GM19397 (cell line): ENCODE measurements at regions not wholly inside any gene's neighbourhood (a gene's known extent, or its start where the extent isn't known, plus 50 kb on each side); places are given as distances from the start of the nearest gene placed in this dataset.
"Not testable (repeated sequence)": the region's sequence is repeated elsewhere in the genome, so short reads cannot be mapped to it uniquely, and the experiment has no call there.

ENCODE experiments used
- ATAC-seq: cut with Tn5 transposase; IDR thresholded peaks from one replicate; pipeline ENCODE4 v1.9.1; 2021; ENCODE audit warnings: mild to moderate bottlenecking, moderate library complexity; ENCODE audit not compliant: unreplicated experiment

DNA sequence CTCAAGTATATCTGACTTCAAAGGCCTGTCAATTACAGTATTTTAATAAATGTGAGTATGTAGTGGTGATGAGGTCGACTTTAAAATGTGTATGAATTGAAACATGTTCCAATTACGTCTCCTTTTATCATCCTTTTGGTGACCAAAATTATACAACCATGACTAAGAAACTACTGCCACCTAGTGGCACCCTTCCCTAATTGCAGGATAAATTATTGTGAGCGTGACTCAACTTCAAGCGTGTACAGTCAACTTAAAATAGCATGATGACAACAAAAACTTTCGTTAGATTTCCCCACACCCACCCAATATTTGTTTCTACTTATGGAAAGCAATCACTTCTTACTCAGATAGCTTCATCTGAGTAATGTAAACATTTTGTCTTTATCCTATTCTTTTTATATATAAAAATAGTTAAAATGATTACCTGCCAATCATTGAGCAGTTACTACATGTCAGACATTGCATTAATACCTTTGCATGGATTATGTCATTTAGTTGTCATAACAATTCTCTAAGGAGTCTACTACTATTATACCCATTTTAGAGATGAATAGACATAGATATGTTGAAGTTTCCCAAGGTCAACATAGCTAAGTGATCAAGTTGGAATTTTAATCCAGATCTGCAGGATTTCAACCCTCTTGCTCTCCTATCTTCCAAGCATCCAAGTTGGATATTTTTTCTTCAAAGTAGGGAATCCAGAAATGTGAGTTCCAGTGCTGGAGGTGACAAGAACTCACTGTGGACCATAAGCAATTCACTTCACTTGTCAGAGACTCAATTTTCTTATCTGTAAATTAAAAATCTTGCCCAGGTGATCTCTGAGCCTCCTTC lies 106.0 kb downstream of the MEX3B start:
- ATAC-seq = no peak

DNA sequence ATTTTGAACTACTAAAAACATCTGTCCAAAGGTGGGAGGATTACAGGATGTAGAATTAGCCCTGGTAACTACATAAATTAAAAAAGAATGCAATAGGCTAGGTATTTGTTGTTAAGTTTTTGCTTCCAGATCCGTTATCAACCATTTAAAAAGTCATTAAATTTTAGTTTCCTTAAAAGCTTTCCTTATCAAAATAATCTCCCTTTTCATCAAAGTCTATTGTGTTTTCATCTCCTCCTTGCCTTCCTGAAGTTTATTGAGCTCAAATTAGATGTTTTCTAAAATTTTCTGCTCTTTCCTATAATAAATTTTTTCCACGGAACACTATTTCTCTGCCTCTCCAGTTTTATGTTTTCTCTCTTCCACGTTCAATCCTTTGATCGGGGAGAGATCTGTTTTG lies 108.6 kb downstream of the MEX3B start:
- ATAC-seq = no peak

DNA sequence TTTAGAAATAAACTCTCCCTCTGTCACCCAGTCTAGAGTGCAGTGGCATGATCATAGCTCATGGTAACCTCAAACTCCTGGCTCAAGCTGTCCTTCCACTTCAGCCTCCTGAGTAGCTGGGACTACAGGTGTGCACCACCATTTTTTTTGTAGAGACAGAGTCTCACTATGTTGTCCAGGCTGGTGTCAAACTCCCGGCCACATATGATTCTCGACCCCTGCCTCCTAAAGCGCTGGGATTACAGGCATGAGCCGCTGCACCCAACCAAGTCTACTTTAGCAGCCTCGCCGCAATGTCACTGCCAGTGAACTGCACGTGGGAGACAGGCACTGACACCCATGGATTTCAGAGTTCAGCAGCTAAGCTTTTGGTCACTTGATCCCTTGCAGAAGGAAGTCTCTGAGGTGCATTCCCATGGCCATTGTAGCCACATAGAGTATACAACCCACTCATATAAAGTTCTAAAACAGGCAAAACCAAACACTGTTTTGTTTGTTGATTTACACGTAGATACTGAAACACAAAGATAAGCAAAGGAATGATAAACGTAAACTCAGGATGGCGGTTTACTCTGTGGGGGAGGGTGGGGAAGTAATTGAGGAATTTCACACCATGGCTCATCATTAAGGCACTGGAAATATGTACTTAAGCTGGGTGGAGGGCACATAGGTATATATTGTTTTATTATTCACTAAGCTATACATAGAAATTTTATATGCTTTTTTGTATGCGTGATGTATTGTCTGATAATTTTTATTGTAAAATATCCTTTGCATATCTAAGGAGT lies 115.0 kb downstream of the MEX3B start:
- no peak for ATAC-seq

DNA sequence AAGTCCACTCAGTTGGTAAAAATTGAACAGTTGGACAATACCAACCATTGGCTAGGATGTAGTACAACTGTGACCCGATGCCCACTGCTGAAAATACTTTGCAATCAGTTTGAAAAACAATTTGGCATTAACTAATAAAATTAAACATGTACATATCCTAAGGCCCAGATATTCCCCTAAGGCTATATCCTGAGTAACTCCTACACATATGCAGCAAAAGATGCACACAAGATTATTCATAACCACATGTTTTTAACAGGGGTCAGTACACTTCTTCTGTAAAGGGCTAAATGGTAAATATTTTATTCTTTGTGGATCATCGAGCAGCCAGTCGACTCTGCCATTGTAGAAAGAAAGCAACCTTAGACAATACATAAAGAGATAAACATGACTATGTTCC lies 116.3 kb downstream of the MEX3B start:
- no peak for ATAC-seq

DNA sequence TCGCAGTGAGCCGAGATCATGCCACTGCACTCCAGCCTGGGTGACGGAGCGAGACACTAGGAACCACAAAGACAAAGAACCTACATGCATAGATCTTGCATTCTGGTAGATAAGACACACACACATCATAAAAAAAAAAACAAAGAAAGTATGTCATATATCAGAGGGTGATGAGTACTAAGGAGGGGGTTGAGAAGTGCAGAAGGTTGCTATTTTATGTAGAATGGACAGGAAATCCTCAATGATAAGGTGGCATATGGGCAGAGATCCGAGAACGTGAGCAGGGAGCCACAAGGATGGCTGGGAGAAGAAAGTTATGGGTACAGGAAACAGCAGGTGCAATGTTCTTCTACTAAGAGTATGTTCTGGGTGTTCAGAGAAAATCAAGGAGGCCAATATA lies 118.8 kb downstream of the MEX3B start:
- ATAC-seq = no peak

DNA sequence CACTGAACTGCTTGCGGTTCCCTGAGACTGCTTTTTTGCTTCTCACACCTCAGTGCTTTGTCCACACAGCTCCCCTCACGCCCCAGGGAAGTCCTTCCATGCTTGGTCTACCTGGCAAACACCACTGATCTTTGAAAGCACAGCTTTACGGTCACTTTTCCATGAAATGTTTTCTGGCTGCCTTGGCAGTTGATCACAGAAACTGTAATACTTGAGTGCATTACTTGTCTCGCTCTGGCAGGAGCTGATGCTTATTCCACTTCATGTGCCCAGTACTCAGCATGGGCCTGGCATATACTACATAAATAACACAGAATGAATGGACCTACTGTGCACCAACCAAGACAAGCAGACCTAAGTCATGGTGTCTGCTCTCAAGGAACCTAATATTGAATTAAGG lies 121.1 kb downstream of the MEX3B start:
- ATAC-seq = no peak

DNA sequence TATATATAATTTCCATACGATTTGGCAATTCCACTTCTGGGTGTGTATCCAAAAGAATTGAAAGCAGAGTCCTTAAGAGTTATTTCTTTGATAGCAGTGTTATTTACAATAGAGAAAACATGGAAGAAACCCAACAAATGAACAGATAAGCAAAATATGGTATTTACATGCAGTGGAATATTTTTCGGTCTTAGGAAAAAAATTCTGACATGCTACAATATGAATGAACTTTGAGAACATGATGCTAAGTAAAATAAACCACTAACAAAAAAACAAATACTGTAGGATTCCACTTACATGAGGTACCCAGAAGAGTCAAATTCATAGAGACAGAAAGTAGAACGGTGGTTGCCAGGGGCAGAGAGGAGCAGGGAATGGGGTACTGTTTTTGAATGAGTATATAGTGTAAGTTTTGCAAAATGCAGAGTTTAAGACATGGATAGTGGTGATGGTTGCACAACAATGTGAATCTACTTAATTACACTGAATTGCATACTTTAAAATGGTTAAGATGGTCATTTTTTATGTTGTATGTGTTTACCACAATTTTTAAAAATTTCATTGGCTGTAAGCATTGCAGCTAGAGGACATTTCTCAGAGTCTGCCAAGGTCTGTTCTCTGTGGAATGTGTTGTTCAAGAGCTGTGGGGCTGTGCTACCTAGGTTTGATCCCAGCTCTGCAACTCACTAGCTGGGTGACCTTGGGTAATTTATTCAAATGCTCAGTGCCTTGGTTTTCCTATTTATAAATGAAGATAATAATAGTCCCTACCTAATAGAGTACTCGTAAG lies 122.1 kb downstream of the MEX3B start:
- ATAC-seq = no peak

DNA sequence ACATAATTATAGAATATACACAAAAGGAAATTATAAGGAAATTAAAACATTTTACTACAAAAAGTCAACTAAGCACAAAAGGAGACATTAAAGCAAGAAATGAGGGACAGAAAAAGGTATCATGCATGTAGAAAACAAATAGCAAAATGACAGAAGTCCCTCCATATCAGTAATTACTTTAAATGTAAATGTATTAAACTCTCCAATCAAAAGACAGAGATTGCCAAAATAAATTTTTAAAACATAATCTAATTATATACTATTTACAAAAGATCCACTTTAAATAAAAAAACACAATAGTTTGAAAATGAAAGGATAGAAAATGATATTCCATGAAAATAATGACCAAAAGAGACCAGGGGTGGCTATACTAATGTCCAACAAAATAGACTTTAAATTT lies 123.7 kb downstream of the MEX3B start:
- no peak for ATAC-seq

DNA sequence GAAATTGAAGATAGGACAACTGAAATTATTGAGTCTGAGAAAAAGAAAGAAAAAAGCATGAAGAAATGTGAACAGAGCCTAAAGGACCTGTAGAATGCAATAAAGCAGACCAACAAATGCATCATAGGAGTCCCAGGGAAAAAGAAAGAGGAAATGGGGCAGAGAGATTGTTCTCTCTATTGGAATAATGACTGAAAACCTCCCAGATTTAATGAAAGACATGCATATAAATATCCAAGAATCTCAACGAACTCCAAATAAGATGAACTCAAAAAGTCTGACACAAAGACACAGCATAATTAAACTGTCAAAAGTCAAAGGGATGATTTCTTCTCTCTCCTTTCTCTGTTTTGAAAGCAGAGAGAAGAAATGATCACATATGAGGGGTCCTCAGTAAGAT lies 124.7 kb downstream of the MEX3B start:
- ATAC-seq = no peak

DNA sequence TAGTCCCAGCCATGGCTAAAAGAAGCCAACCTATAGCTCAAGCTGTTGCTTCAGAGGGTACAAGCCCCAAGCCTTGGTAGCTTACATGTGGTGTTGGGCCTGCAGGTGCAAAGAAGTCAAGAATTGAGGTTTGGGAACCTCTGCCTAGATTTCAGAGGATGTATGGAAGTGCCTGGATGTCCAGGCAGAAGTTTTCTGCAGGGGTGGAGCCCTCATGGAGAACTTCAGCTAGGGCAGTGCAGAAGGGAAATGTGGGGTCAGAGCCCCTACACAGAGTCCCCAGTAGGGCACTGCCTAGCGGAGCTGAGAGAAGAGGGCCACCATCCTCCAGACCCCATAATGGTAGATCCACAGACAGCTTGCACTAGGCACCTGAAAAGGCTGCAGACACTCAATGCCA lies 127.1 kb downstream of the MEX3B start:
- ATAC-seq = not testable (repeated sequence)

DNA sequence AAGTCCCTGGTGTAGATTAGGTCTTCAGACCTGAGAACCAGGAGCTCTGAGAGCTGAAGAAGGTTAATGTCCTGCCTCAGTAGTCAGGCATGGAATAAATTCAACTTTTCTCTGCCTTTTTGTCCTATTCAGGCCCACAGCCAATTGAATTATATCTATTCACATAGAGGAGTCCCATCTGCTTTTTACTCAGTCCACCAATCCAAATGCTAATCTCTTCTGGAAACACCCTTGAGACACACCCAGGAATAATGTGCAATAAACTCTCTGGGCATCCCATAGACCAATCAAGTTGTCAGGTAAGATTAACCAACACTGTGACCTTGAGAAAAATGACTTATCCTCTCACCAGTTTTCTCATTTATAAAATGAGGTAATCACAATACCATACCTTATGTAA lies 129.4 kb downstream of the MEX3B start:
- ATAC-seq = no peak

DNA sequence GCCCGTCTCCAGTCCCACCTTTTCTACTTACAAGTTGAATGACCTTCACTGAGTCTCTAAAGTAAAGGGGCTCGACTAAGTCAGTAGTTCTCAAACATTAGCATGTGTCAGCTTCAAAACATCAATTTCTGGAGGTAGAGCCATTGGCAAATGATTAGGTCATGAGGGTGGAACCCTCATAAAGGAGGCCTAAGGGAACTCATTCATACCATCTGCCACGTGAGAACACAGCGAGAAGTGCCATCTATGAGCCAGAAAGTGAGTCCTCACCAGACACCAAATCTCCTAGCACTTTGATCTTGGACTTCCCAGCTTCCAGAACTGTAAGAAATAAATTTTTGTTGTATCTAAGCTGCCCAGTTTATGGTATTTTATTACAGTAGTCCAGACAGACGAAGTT lies 129.8 kb downstream of the MEX3B start:
- no peak for ATAC-seq

DNA sequence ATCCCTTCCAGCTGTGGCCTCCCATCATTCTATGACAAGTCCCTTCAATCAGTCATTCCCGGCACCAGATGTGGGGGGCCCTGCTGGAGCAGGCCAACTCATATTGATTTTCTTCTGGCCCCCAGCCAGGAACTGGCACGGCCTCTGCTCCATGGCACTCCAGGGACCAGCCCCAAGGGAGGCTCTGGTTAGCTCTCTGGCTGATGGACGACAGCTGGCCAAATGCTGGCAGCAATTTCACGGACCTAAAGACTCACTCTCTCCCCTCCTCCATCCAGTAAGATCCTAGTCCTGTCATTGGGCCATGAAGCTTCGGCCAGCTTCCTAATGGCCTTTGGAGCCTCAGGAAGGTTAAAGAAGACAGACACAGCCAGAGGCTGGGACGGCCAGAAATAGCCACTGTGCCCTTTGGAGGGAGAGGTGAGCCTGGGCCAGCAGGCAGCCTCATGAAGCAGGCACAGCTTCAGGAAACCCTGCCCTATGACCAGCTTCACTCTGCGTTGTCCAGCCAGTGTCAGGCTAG lies 131.0 kb downstream of the MEX3B start:
- no peak for ATAC-seq

DNA sequence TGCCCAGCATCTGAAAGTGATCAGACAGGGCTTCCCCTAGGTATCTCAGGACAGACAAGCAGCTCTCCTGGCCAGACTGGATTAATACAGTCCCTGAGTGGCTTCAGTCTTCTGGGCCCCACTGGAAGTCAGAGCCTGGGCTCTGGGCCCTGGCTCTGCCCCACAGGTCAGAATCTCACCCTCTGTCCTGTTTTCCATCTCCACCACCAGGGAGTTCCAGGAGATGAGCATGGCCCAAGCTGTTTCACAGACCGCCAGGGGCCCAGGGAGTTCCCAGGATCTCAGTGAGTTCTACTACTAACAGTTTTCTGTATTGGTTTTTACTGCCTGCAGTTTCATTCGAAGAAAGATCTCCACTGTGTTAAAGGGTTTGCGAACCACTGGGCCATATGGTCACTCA lies 131.5 kb downstream of the MEX3B start:
- no peak for ATAC-seq

DNA sequence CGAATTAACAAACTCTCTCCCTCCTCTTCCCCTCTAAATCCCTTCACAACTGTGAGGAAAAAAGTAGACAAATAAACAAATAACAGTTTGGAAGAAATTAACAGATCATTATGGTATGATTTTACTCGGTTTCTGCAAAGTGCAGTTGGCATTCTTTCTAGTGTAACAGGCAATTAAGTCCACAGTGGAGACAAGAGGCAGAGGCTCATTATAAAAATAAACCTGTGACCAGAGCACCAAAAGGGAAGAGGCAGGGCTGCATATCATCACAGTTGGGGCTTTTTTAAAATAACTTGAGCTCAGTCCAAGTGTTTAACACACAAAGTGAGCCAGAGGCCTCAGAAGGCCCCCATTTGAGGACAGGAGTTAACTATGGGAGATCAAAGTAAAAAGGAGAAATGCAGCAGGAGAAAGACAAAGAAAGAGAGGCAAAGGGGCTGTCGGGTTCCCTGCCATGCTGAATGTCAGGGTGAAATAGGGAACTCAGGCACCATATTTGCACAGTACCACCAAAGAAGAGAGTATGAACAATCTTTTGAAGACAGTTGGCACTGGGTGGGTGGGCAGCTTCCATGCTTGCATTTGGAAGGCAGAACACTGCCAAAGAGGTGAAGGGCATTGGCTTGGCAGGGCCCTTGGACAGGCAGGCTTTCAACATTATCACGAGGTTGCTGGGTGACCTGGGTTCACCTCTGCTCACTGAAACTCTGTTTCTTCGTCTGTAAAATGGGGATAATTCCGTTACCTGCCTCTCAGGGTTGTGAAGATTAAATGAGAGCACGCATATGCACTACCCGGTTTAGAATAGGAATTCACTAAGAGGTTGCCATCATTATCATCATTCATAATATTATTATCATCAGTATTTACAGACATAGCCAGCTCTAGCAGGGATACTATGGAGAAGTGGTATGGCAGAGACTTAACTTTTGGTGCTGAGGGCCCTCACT lies 134.5 kb downstream of the MEX3B start:
- no peak for ATAC-seq

DNA sequence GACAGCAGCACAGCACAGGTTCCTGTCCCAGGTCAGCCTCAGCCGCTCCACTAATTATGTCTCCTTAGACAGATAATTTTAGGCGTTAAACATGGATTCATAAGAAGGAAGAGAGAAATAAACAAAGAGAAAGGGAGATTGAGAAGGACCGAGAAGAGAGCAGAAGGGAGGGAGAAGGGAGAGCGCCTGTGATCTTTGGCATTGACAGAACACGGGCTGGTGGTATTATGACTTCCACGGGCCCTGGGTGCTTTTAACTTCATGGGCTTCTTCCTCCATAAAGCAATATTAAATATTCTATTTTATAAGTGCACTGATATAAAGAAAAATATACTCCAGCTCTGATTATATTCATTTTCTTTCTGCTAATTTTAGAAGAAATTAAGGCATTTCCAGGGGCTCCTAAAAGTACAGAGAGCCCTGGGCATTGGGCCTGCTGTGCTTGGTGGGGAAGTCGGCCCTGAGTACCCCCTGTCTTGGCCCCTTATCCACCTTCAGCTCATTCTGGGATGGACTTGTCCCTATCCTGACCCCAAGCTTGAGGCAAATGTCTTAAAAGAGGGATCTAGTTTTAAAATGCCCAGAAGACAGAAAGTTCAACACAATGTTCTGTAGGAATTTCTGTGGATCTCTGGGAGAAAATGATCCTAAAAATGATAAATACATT lies 135.3 kb downstream of the MEX3B start:
- ATAC-seq = no peak

DNA sequence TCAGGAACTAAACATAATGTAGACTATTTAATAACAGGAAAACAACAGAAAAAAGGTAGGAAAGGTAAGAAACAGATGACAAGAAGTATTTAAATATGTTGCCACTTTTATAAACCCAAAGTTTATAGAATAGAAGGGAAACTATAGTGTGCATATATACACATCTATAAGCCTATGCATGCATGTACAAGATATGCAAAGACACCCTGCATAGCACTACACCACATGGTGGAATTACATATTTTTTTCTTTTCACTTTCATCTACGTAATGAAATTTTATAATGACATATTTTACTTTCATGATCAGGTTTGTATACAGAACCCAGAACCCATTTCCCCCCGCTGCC lies 136.8 kb downstream of the MEX3B start:
- ATAC-seq = no peak

DNA sequence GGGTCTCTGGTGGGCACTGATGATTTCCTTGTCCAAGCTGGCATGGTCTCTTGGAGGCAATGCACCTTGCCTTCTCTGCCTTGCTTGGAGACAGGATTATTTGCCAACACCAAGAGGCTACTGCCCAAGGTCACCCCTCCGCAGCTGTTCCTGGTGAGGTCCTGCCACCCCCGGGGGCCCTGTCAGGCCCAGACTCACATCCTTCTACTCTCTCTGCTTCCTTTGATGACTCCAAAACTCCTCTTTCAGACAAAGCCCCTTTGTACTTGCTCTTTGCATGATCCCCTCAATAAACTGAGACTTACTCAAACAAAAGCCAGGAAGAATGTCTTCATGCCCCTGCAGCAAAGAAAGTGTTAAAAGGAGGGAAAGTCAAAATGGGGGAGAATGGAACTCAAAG lies 137.7 kb downstream of the MEX3B start:
- no peak for ATAC-seq

DNA sequence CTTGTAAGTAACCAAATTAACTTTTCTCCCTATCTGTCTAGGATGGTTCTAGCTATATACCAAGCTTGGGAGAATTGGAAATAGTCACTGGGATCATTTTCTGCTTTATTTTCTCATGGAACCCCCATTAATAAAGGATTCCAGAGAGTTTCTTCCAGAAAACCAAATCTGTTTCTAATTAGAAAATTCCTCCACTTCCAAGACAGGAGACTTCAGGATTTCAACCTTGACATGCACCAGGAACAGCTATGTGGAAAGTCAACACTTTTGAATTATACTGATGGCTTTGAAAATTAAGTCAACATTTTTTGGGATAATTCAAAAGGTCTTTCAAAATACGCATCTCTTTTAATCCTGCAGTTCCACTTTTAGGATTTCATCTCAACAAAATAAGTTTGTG lies 138.3 kb downstream of the MEX3B start:
- ATAC-seq = no peak

DNA sequence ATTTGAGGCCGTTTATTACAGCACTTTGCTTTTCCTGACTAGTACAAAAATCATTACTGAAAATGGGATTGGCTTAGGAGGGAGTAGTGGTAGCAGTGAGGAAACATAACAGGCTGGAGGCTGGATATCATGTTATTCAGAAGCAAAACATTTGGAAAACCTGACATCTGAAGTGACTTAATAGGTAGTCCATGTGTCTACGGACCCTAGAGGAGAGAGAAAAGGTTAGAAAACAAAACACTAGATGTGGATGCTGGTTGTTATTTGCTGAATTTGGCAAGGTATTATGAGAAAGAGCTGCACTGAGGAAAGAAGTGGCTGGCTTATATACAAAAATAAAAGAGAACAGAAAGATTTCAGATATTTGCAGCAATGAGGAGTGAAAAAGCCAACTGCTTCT lies 139.9 kb downstream of the MEX3B start:
- ATAC-seq = no peak
